ENCODE measurements at regions not wholly inside any gene's neighbourhood (a gene's known extent, or its start where the extent isn't known, plus 50 kb on each side); places are given as distances from the start of the nearest gene placed in this dataset.

GRCh38 chr4:164212134-164212533, 541.8 kb upstream of the SMIM31 start:
- TF ChIP-seq CTCF (IDR thresholded peaks at IDR 0.05) (no peak), RELA (CRISPR knock-in tag; IDR thresholded peaks at IDR 0.05; ENCODE audit: borderline replicate concordance) (no peak), MAX (CRISPR knock-in tag; IDR thresholded peaks at IDR 0.05) (no peak)

Data from WTC11 (cell line).